HEK293 (cell line): ENCODE measurements at regions not wholly inside any gene's neighbourhood (a gene's known extent, or its start where the extent isn't known, plus 50 kb on each side); places are given as distances from the start of the nearest gene placed in this dataset.

Experiments used
- CTCF ChIP-seq: fragments of 450-650 bp; formaldehyde crosslinking; IDR thresholded peaks from 2 replicates; pipeline ENCODE4 v1.5.1; 2016; ENCODE audit warnings: missing biosample characterization, missing genetic modification characterization
- ZBTB11 ChIP-seq: fragments of 450-650 bp; formaldehyde crosslinking; conservative IDR thresholded peaks from 2 replicates; pipeline ENCODE4 v1.5.1; 2016; ENCODE audit warnings: low read depth, missing biosample characterization, missing genetic modification characterization
- ZNF10 ChIP-seq: fragments of 450-650 bp; formaldehyde crosslinking; IDR thresholded peaks from 2 replicates; pipeline ENCODE4 v1.5.1; 2017; ENCODE audit warnings: missing biosample characterization, missing genetic modification characterization
- ZNF596 ChIP-seq: fragments of 450-650 bp; IDR thresholded peaks from 2 replicates; pipeline ENCODE4 v1.5.0; 2018; ENCODE audit warnings: missing biosample characterization, mild to moderate bottlenecking, missing genetic modification characterization, moderate library complexity

- no peak for TF ChIP-seq CTCF
- no peak for TF ChIP-seq ZNF10 (tag by site-specific recombination)
- TF ChIP-seq ZNF596 (tag by site-specific recombination): no peak
- no peak for TF ChIP-seq ZBTB11
Measured at GRCh38 chr10:118161461-118162246, 114.9 kb upstream of the RAB11FIP2 start.
